Testis (tissue), 2 donors: ENCODE measurements at regions not wholly inside any gene's neighbourhood (a gene's known extent, or its start where the extent isn't known, plus 50 kb on each side); places are given as distances from the start of the nearest gene placed in this dataset.

Experiments used
- DNase-seq: peaks from one replicate; pipeline ENCODE4 v3.0.0-alpha.2; 2019
- H3K27ac ChIP-seq, 2 donors: fragments of 200-600 bp; sonication (generic); one replicate each; pipeline ENCODE4 v1.5.1; 2019
- H3K27me3 ChIP-seq: fragments of 200-600 bp; sonication (generic); one replicate; pipeline ENCODE4 v1.5.1; 2019
- H3K36me3 ChIP-seq: fragments of 200-600 bp; sonication (generic); one replicate; pipeline ENCODE4 v1.5.1; 2017; ENCODE audit warnings: low read depth; ENCODE audit errors: missing control alignments
- H3K4me1 ChIP-seq: fragments of 200-600 bp; sonication (generic); one replicate; pipeline ENCODE4 v1.5.1; 2019
- H3K4me3 ChIP-seq, 2 donors: fragments of 200-600 bp; sonication (generic); one replicate each; pipeline ENCODE4 v1.5.1; 2017 to 2019
- H3K9me3 ChIP-seq: fragments of 200-600 bp; sonication (generic); one replicate; pipeline ENCODE4 v1.5.1; 2017
- CTCF ChIP-seq, 3 experiments: fragments of 450-650 bp in 2 of 3; fragments of 200-600 bp in 1 of 3; sonication (generic) in 1 of 3; IDR thresholded peaks; one replicate each; pipeline ENCODE4 v1.5.1; 2016 to 2019; ENCODE audit warnings: antibody characterized with exemption in 3 of 3, mild to moderate bottlenecking in 2 of 3, moderate library complexity in 1 of 3
- POLR2A ChIP-seq: fragments of 450-650 bp; IDR thresholded peaks from one replicate; pipeline ENCODE4 v1.6.1; 2017; ENCODE audit warnings: antibody characterized with exemption, mild to moderate bottlenecking, moderate library complexity
- WGBS, 2 donors: methylation state at CpG; one replicate each; pipeline ENCODE4 v1.1.5; 2018; 5-methylcytosine and 5-hydroxymethylcytosine counted together
- intact Hi-C: fragments of 100-400 bp; cut with DNase I; formaldehyde crosslinking; loops from one replicate; pipeline ENCODE4 v1.15.1; 2023; ENCODE audit warnings: low total_unique reads

GRCh38 chr6:67369679-67370078 is 1265.4 kb upstream of the ADGRB3 start:
- Histone ChIP-seq H3K36me3 (no peaks in the 10 kb centered on the region), H3K4me1 (no peaks in the 10 kb centered on the region), H3K4me3 (no peak overlapping the region), H3K9me3 (no peaks in the 10 kb centered on the region), H3K27me3 (no peaks in the 10 kb centered on the region), H3K27ac (no peak overlapping the region)
- no peak for TF ChIP-seq CTCF (IDR thresholded peaks at IDR 0.05)
- no peak for TF ChIP-seq POLR2A
- intact Hi-C loops: no loop called here
- no peak for DNase-seq
- WGBS, 2 donors: 54% methylated on average over 1 of the region's 1 CpG

- Histone ChIP-seq H3K4me1 (no peaks in the 10 kb centered on the region), H3K36me3 (no peaks in the 10 kb centered on the region), H3K27ac (no peak overlapping the region), H3K4me3 (no peak overlapping the region), H3K27me3 (no peaks in the 10 kb centered on the region), H3K9me3 (no peaks in the 10 kb centered on the region)
- WGBS, 2 donors: 70 to 78% methylated on average over 5 of the region's 5 CpGs
- DNase-seq: no peak
- no peak for TF ChIP-seq CTCF (IDR thresholded peaks at IDR 0.05)
- no peak for TF ChIP-seq POLR2A
- intact Hi-C loops: no loop called here
Observed at GRCh38 chr6:67362976-67363375, 1272.1 kb upstream of the ADGRB3 start.

- 87 to 97% methylated on average over 2 of the region's 2 CpGs for WGBS, 2 donors
- no peak for DNase-seq
- Histone ChIP-seq H3K9me3 (no peaks in the 10 kb centered on the region), H3K4me3 (no peak overlapping the region), H3K36me3 (no peaks in the 10 kb centered on the region), H3K4me1 (no peaks in the 10 kb centered on the region), H3K27me3 (no peaks in the 10 kb centered on the region), H3K27ac (no peak overlapping the region)
- TF ChIP-seq CTCF (IDR thresholded peaks at IDR 0.05) (no peak), POLR2A (no peak)
- intact Hi-C loops: no loop called here
Observed at GRCh38 chr6:67361264-67361663, 1273.8 kb upstream of the ADGRB3 start.

GRCh38 chr6:67358241-67358640 is 1276.8 kb upstream of the ADGRB3 start:
- H3K4me3 ChIP-seq: no peak overlapping the region
- H3K27me3 ChIP-seq: no peaks in the 10 kb centered on the region
- intact Hi-C loops: no loop called here
- H3K4me1 ChIP-seq: no peaks in the 10 kb centered on the region
- TF ChIP-seq POLR2A: no peak
- TF ChIP-seq CTCF (IDR thresholded peaks at IDR 0.05): no peak
- H3K9me3 ChIP-seq: no peaks in the 10 kb centered on the region
- 72 to 87% methylated on average over 3 of the region's 3 CpGs for WGBS, 2 donors
- DNase-seq: no peak
- H3K27ac ChIP-seq: no peak overlapping the region
- H3K36me3 ChIP-seq: no peaks in the 10 kb centered on the region

GRCh38 chr6:67353861-67354260 is 1281.2 kb upstream of the ADGRB3 start:
- Histone ChIP-seq H3K27me3 (no peaks in the 10 kb centered on the region), H3K9me3 (no peaks in the 10 kb centered on the region), H3K4me3 (no peak overlapping the region), H3K36me3 (no peaks in the 10 kb centered on the region), H3K4me1 (no peaks in the 10 kb centered on the region), H3K27ac (no peak overlapping the region)
- intact Hi-C loops: no loop called here
- DNase-seq: no peak
- TF ChIP-seq POLR2A: no peak
- TF ChIP-seq CTCF (IDR thresholded peaks at IDR 0.05): no peak
- 52 to 75% methylated on average over 3 of the region's 3 CpGs for WGBS, 2 donors
